ENCODE measurements at regions not wholly inside any gene's neighbourhood (a gene's known extent, or its start where the extent isn't known, plus 50 kb on each side); places are given as distances from the start of the nearest gene placed in this dataset.

DNA sequence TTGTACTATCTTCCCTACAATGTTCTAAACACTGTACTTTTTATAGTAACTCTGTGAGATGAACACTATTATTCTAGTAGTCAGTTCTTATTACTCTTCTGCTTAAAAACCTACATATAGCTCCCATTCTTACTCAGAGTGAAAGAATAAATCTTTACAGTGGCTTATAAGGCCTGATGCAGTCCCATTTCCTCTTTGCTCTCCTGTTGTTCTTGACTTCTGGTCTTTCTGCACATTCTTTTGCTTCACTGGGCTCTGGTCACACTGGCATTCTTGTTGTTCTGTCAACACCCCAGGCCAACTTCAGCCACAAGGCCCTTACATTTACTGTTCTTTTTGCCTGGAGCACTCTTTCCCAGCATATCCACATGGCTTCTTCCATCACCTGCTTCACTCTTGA lies 58.2 kb upstream of the TP63 start:
- CTCF ChIA-PET (ENCODE audit: low intra/inter-chr PET ratio), result no interaction called here
- intact Hi-C loops (cut with micrococcal nuclease), result no loop called here
- POLR2A ChIA-PET, result no interaction called here
- Histone ChIP-seq H2AFZ (ENCODE audit: low read depth, low read length) (no peak overlapping the region), H3K9me3 (replicated peaks; ENCODE audit: control insufficient read depth, insufficient read depth, low read depth, low read length) (no peaks in the 10 kb centered on the region), H3K9me1 (ENCODE audit: control insufficient read depth, insufficient read depth, low read length) (no peaks in the 10 kb centered on the region), H3K4me3 (no peak overlapping the region), H4K20me1 (replicated peaks; ENCODE audit: control insufficient read depth, insufficient read depth, low read length) (no peaks in the 10 kb centered on the region), H3K27me3 (ENCODE audit: control insufficient read depth in 2 of 2, insufficient read depth in 2 of 2, low read length in 2 of 2) (no peaks in the 10 kb centered on the region), H3K79me2 (ENCODE audit: control insufficient read depth, insufficient read depth, low read length) (no peaks in the 10 kb centered on the region), H3K9ac (ENCODE audit: insufficient read depth in 1 of 2, low read depth in 2 of 2, low read length in 2 of 2) (no peak overlapping the region), H3K36me3 (ENCODE audit: control insufficient read depth, insufficient read depth, low read length) (no peaks in the 10 kb centered on the region), H3K4me2 (ENCODE audit: insufficient read depth, low read length) (no peak overlapping the region), H3K4me1 (replicated peaks in 1 of 2; ENCODE audit: control insufficient read depth in 2 of 2, insufficient read depth in 2 of 2, low read length in 2 of 2) (no peaks in the 10 kb centered on the region), H3K27ac (ENCODE audit: extremely low read depth, low read depth, low read length) (no peak overlapping the region)
- no TSS peak for BruUV-seq (replicated peaks)
- DNase-seq (ENCODE audit: extremely low read depth in 1 of 4, low spot score in 3 of 4) (no peak), ATAC-seq (no peak), FAIRE-seq (no peak)
- in situ Hi-C loops (cut with MboI), result no loop called here
- no peak for TF ChIP-seq NFE2L1 (tag; IDR thresholded peaks at IDR 0.05; ENCODE audit: borderline replicate concordance, low read depth)
- no peak for TF ChIP-seq ZKSCAN3 (CRISPR knock-in tag; IDR thresholded peaks at IDR 0.05)
- TF ChIP-seq, protein P1, sequence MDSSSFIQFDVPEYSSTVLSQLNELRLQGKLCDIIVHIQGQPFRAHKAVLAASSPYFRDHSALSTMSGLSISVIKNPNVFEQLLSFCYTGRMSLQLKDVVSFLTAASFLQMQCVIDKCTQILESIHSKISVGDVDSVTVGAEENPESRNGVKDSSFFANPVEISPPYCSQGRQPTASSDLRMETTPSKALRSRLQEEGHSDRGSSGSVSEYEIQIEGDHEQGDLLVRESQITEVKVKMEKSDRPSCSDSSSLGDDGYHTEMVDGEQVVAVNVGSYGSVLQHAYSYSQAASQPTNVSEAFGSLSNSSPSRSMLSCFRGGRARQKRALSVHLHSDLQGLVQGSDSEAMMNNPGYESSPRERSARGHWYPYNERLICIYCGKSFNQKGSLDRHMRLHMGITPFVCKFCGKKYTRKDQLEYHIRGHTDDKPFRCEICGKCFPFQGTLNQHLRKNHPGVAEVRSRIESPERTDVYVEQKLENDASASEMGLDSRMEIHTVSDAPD (CRISPR knock-in tag; IDR thresholded peaks at IDR 0.05), result no peak
- no peak for TF ChIP-seq NEUROD1 (IDR thresholded peaks at IDR 0.05; ENCODE audit: borderline replicate concordance, low read depth, low read length, partially characterized antibody)
- no peak for TF ChIP-seq C11orf30 (IDR thresholded peaks at IDR 0.05; ENCODE audit: low read depth)
- TF ChIP-seq, protein P2, sequence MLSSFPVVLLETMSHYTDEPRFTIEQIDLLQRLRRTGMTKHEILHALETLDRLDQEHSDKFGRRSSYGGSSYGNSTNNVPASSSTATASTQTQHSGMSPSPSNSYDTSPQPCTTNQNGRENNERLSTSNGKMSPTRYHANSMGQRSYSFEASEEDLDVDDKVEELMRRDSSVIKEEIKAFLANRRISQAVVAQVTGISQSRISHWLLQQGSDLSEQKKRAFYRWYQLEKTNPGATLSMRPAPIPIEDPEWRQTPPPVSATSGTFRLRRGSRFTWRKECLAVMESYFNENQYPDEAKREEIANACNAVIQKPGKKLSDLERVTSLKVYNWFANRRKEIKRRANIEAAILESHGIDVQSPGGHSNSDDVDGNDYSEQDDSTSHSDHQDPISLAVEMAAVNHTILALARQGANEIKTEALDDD (IDR thresholded peaks at IDR 0.05), result no peak
- TF ChIP-seq HDAC1 (IDR thresholded peaks at IDR 0.05), result no peak
- TF ChIP-seq ZNF436 (CRISPR knock-in tag; IDR thresholded peaks at IDR 0.05), result no peak
- TF ChIP-seq MCM3 (IDR thresholded peaks at IDR 0.05), result no peak
- TF ChIP-seq, protein P3, sequence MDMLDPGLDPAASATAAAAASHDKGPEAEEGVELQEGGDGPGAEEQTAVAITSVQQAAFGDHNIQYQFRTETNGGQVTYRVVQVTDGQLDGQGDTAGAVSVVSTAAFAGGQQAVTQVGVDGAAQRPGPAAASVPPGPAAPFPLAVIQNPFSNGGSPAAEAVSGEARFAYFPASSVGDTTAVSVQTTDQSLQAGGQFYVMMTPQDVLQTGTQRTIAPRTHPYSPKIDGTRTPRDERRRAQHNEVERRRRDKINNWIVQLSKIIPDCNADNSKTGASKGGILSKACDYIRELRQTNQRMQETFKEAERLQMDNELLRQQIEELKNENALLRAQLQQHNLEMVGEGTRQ (CRISPR knock-in tag; IDR thresholded peaks at IDR 0.05), result no peak
- no peak for TF ChIP-seq DMBX1 (CRISPR knock-in tag; IDR thresholded peaks at IDR 0.05; ENCODE audit: borderline replicate concordance)
- no peak for TF ChIP-seq ZNF239 (CRISPR knock-in tag; IDR thresholded peaks at IDR 0.05)
- TF ChIP-seq, protein P4, sequence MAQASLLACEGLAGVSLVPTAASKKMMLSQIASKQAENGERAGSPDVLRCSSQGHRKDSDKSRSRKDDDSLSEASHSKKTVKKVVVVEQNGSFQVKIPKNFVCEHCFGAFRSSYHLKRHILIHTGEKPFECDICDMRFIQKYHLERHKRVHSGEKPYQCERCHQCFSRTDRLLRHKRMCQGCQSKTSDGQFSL (CRISPR knock-in tag; IDR thresholded peaks at IDR 0.05), result no peak
- TF ChIP-seq, protein P4 (tag; IDR thresholded peaks at IDR 0.05), result no peak
- TF ChIP-seq, protein P5, sequence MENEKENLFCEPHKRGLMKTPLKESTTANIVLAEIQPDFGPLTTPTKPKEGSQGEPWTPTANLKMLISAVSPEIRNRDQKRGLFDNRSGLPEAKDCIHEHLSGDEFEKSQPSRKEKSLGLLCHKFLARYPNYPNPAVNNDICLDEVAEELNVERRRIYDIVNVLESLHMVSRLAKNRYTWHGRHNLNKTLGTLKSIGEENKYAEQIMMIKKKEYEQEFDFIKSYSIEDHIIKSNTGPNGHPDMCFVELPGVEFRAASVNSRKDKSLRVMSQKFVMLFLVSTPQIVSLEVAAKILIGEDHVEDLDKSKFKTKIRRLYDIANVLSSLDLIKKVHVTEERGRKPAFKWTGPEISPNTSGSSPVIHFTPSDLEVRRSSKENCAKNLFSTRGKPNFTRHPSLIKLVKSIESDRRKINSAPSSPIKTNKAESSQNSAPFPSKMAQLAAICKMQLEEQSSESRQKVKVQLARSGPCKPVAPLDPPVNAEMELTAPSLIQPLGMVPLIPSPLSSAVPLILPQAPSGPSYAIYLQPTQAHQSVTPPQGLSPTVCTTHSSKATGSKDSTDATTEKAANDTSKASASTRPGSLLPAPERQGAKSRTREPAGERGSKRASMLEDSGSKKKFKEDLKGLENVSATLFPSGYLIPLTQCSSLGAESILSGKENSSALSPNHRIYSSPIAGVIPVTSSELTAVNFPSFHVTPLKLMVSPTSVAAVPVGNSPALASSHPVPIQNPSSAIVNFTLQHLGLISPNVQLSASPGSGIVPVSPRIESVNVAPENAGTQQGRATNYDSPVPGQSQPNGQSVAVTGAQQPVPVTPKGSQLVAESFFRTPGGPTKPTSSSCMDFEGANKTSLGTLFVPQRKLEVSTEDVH (IDR thresholded peaks at IDR 0.05; ENCODE audit: low read depth, partially characterized antibody), result no peak
- no peak for TF ChIP-seq RAD21 (CRISPR knock-in tag; conservative IDR thresholded peaks at IDR 0.05 in 1 of 2, IDR thresholded peaks at IDR 0.05 in 1 of 2)
- no peak for TF ChIP-seq SRSF7 (optimal IDR thresholded peaks at IDR 0.05; ENCODE audit: low read depth, low read length)
- no peak for TF ChIP-seq ZNF232 (CRISPR knock-in tag; IDR thresholded peaks at IDR 0.05)

Measured in K562 (cell line).